ENCODE measurements at regions not wholly inside any gene's neighbourhood (a gene's known extent, or its start where the extent isn't known, plus 50 kb on each side); places are given as distances from the start of the nearest gene placed in this dataset.

GRCh38 chr7:52689912-52690311 is 345.5 kb upstream of the POM121L12 start:
- DNase-seq (ENCODE audit: low read depth in 1 of 2, low spot score in 2 of 2) = no peak
- no peak overlapping the region for H3K27ac ChIP-seq
- H3K4me1 ChIP-seq (replicated peaks) = no peaks in the 10 kb centered on the region
- H3K27me3 ChIP-seq (replicated peaks) = no peaks in the 10 kb centered on the region
- H3K9me3 ChIP-seq (replicated peaks) = no peaks in the 10 kb centered on the region
- H3K36me3 ChIP-seq = no peaks in the 10 kb centered on the region
- no peak overlapping the region for H3K4me3 ChIP-seq

GRCh38 chr7:52685333-52685732 is 350.1 kb upstream of the POM121L12 start:
- Histone ChIP-seq H3K4me3 (no peak overlapping the region), H3K36me3 (no peaks in the 10 kb centered on the region), H3K9me3 (replicated peaks) (no peaks in the 10 kb centered on the region; the same call in 1 of the 2 replicates), H3K27me3 (replicated peaks) (no peaks in the 10 kb centered on the region), H3K4me1 (replicated peaks) (no peaks in the 10 kb centered on the region), H3K27ac (no peak overlapping the region)
- DNase-seq (ENCODE audit: low read depth in 1 of 2, low spot score in 2 of 2) = no peak

GRCh38 chr7:52684388-52684787 is 351.0 kb upstream of the POM121L12 start:
- no peaks in the 10 kb centered on the region for H3K36me3 ChIP-seq
- H3K9me3 ChIP-seq (replicated peaks) = no peaks in the 10 kb centered on the region; the same call in 1 of the 2 replicates
- H3K4me1 ChIP-seq (replicated peaks) = no peaks in the 10 kb centered on the region
- no peak for DNase-seq (ENCODE audit: low read depth in 1 of 2, low spot score in 2 of 2)
- no peak overlapping the region for H3K4me3 ChIP-seq
- H3K27ac ChIP-seq = no peak overlapping the region
- no peaks in the 10 kb centered on the region for H3K27me3 ChIP-seq (replicated peaks)

- DNase-seq (ENCODE audit: low read depth in 1 of 2, low spot score in 2 of 2) = no peak
- no peaks in the 10 kb centered on the region for H3K36me3 ChIP-seq
- H3K27ac ChIP-seq = no peak overlapping the region
- no peaks in the 10 kb centered on the region; the same call in 1 of the 2 replicates for H3K9me3 ChIP-seq (replicated peaks)
- H3K27me3 ChIP-seq (replicated peaks) = no peaks in the 10 kb centered on the region
- no peaks in the 10 kb centered on the region for H3K4me1 ChIP-seq (replicated peaks)
- H3K4me3 ChIP-seq = no peak overlapping the region
Observed at GRCh38 chr7:52682993-52683392, 352.4 kb upstream of the POM121L12 start.

- Histone ChIP-seq H3K4me1 (replicated peaks) (no peaks in the 10 kb centered on the region), H3K27me3 (replicated peaks) (no peaks in the 10 kb centered on the region), H3K4me3 (no peak overlapping the region), H3K36me3 (no peaks in the 10 kb centered on the region), H3K27ac (no peak overlapping the region), H3K9me3 (replicated peaks) (peaks cover 5% of the 10 kb centered on the region; the same call in 1 of the 2 replicates)
- no peak for DNase-seq (ENCODE audit: low read depth in 1 of 2, low spot score in 2 of 2)
Observed at GRCh38 chr7:52670608-52671225, 364.7 kb upstream of the POM121L12 start.

- H3K9me3 ChIP-seq (replicated peaks) = peaks cover 2% of the 10 kb centered on the region; the same call in 1 of the 2 replicates
- DNase-seq (ENCODE audit: low read depth in 1 of 2, low spot score in 2 of 2) = no peak
Observed at GRCh38 chr7:52669031-52669430, 366.4 kb upstream of the POM121L12 start.

GRCh38 chr7:52668435-52668834 is 367.0 kb upstream of the POM121L12 start:
- H3K4me3 ChIP-seq = no peak overlapping the region
- no peak overlapping the region for H3K27ac ChIP-seq
- no peak for DNase-seq (ENCODE audit: low read depth in 1 of 2, low spot score in 2 of 2)
- peaks cover 2% of the 10 kb centered on the region; the same call in 1 of the 2 replicates for H3K9me3 ChIP-seq (replicated peaks)
- H3K36me3 ChIP-seq = no peaks in the 10 kb centered on the region
- H3K27me3 ChIP-seq (replicated peaks) = no peaks in the 10 kb centered on the region
- H3K4me1 ChIP-seq (replicated peaks) = no peaks in the 10 kb centered on the region

More at GRCh38 chr7:52669031-52669430, 366.4 kb upstream of the POM121L12 start:
- Histone ChIP-seq H3K4me3 (no peak overlapping the region), H3K36me3 (no peaks in the 10 kb centered on the region), H3K4me1 (replicated peaks) (no peaks in the 10 kb centered on the region), H3K27ac (no peak overlapping the region), H3K27me3 (replicated peaks) (no peaks in the 10 kb centered on the region)

- Histone ChIP-seq H3K9me3 (replicated peaks) (peaks cover 2% of the 10 kb centered on the region; the same call in 1 of the 2 replicates), H3K27ac (no peak overlapping the region), H3K4me1 (replicated peaks) (no peaks in the 10 kb centered on the region), H3K36me3 (no peaks in the 10 kb centered on the region), H3K27me3 (replicated peaks) (no peaks in the 10 kb centered on the region), H3K4me3 (no peak overlapping the region)
- no peak for DNase-seq (ENCODE audit: low read depth in 1 of 2, low spot score in 2 of 2)
Observed at GRCh38 chr7:52659178-52659577, 376.3 kb upstream of the POM121L12 start.

GRCh38 chr7:52656098-52656497 is 379.3 kb upstream of the POM121L12 start:
- Histone ChIP-seq H3K4me1 (replicated peaks) (no peaks in the 10 kb centered on the region), H3K4me3 (no peak overlapping the region), H3K27me3 (replicated peaks) (no peaks in the 10 kb centered on the region), H3K9me3 (replicated peaks) (peaks cover 2% of the 10 kb centered on the region; the same call in 1 of the 2 replicates), H3K27ac (no peak overlapping the region), H3K36me3 (no peaks in the 10 kb centered on the region)
- DNase-seq (ENCODE audit: low read depth in 1 of 2, low spot score in 2 of 2) = no peak

GRCh38 chr7:52652621-52653020 is 382.8 kb upstream of the POM121L12 start:
- Histone ChIP-seq H3K27ac (no peak overlapping the region), H3K4me1 (replicated peaks) (no peaks in the 10 kb centered on the region), H3K4me3 (no peak overlapping the region), H3K27me3 (replicated peaks) (no peaks in the 10 kb centered on the region), H3K36me3 (no peaks in the 10 kb centered on the region), H3K9me3 (replicated peaks) (peaks cover 2% of the 10 kb centered on the region; the same call in 1 of the 2 replicates)
- no peak for DNase-seq (ENCODE audit: low read depth in 1 of 2, low spot score in 2 of 2)

- Histone ChIP-seq H3K9me3 (replicated peaks) (no peaks in the 10 kb centered on the region), H3K27me3 (replicated peaks) (no peaks in the 10 kb centered on the region), H3K27ac (no peak overlapping the region), H3K36me3 (no peaks in the 10 kb centered on the region), H3K4me3 (no peak overlapping the region), H3K4me1 (replicated peaks) (no peaks in the 10 kb centered on the region)
- no peak for DNase-seq (ENCODE audit: low read depth in 1 of 2, low spot score in 2 of 2)
Observed at GRCh38 chr7:52648872-52649271, 386.6 kb upstream of the POM121L12 start.

GRCh38 chr7:52647046-52647445 is 388.4 kb upstream of the POM121L12 start:
- H3K9me3 ChIP-seq (replicated peaks) = no peaks in the 10 kb centered on the region
- no peaks in the 10 kb centered on the region for H3K27me3 ChIP-seq (replicated peaks)
- H3K4me3 ChIP-seq = no peak overlapping the region
- no peak overlapping the region for H3K27ac ChIP-seq
- no peak for DNase-seq (ENCODE audit: low read depth in 1 of 2, low spot score in 2 of 2)
- H3K36me3 ChIP-seq = no peaks in the 10 kb centered on the region
- no peaks in the 10 kb centered on the region for H3K4me1 ChIP-seq (replicated peaks)

- 0 out of 2 replicates have a peak, but pooled peaks cover 2% of the 10 kb centered on the region for H3K9me3 ChIP-seq (replicated peaks)
- no peak for DNase-seq (ENCODE audit: low read depth in 1 of 2, low spot score in 2 of 2)
- H3K27ac ChIP-seq = no peak overlapping the region
- no peaks in the 10 kb centered on the region for H3K4me1 ChIP-seq (replicated peaks)
- no peak overlapping the region for H3K4me3 ChIP-seq
- H3K27me3 ChIP-seq (replicated peaks) = no peaks in the 10 kb centered on the region
- H3K36me3 ChIP-seq = no peaks in the 10 kb centered on the region
Observed at GRCh38 chr7:52639981-52640380, 395.5 kb upstream of the POM121L12 start.

- no peaks in the 10 kb centered on the region for H3K27me3 ChIP-seq (replicated peaks)
- H3K27ac ChIP-seq = no peak overlapping the region
- no peak overlapping the region for H3K4me3 ChIP-seq
- H3K36me3 ChIP-seq = no peaks in the 10 kb centered on the region
- no peaks in the 10 kb centered on the region for H3K4me1 ChIP-seq (replicated peaks)
- 0 out of 2 replicates have a peak, but pooled peaks cover 2% of the 10 kb centered on the region for H3K9me3 ChIP-seq (replicated peaks)
- DNase-seq (ENCODE audit: low read depth in 1 of 2, low spot score in 2 of 2) = no peak
Observed at GRCh38 chr7:52639126-52639525, 396.3 kb upstream of the POM121L12 start.

- no peak overlapping the region for H3K27ac ChIP-seq
- no peak for DNase-seq (ENCODE audit: low read depth in 1 of 2, low spot score in 2 of 2)
- no peak overlapping the region for H3K4me3 ChIP-seq
- H3K4me1 ChIP-seq (replicated peaks) = no peaks in the 10 kb centered on the region
- H3K27me3 ChIP-seq (replicated peaks) = no peaks in the 10 kb centered on the region
- H3K9me3 ChIP-seq (replicated peaks) = 0 out of 2 replicates have a peak, but pooled peaks cover 4% of the 10 kb centered on the region
- H3K36me3 ChIP-seq = no peaks in the 10 kb centered on the region
Observed at GRCh38 chr7:52635021-52635420, 400.4 kb upstream of the POM121L12 start.

Data from SJSA1 (cell line).